ENCODE measurements at regions not wholly inside any gene's neighbourhood (a gene's known extent, or its start where the extent isn't known, plus 50 kb on each side); places are given as distances from the start of the nearest gene placed in this dataset.
"Not testable (repeated sequence)": the region's sequence is repeated elsewhere in the genome, so short reads cannot be mapped to it uniquely, and the experiment has no call there.

- DNase-seq (ENCODE audit: low read depth in 1 of 2, low spot score in 2 of 2); H4K20me1 ChIP-seq (replicated peaks in 1 of 2; ENCODE audit: control insufficient read depth in 1 of 2, insufficient read depth in 2 of 2, low read length in 2 of 2); H2AK5ac ChIP-seq (ENCODE audit: low read depth, low read length); FAIRE-seq; H3K4me3 ChIP-seq (ENCODE audit: extremely low read depth in 1 of 4, insufficient read depth in 2 of 4, low read depth in 3 of 4, low read length in 4 of 4); H2BK12ac ChIP-seq (ENCODE audit: low read depth, low read length); H2BK5ac ChIP-seq (ENCODE audit: low read depth, low read length); H3K79me2 ChIP-seq (ENCODE audit: control insufficient read depth in 1 of 2, insufficient read depth in 2 of 2, low read length in 2 of 2); H2BK120ac ChIP-seq (replicated peaks; ENCODE audit: low read depth, low read length); CTCF ChIA-PET (ENCODE audit: partially characterized antibody); H4K5ac ChIP-seq (ENCODE audit: insufficient read length, low read depth, low read length); POLR2A ChIA-PET (ENCODE audit: partially characterized antibody); H3K4ac ChIP-seq (replicated peaks; ENCODE audit: insufficient read length, low read depth, low read length); H2BK20ac ChIP-seq (ENCODE audit: low read length); H3K23me2 ChIP-seq (ENCODE audit: low read depth, low read length); H3K9ac ChIP-seq (replicated peaks in 1 of 4; ENCODE audit: extremely low read depth in 1 of 4, low read depth in 3 of 4, low read length in 3 of 4); H2AFZ ChIP-seq (ENCODE audit: low read length); H3K36me3 ChIP-seq (ENCODE audit: control insufficient read depth in 2 of 4, insufficient read depth in 4 of 4, low read length in 3 of 4); H3K4me1 ChIP-seq (replicated peaks in 1 of 4; ENCODE audit: control insufficient read depth in 3 of 4, insufficient read depth in 4 of 4, low read length in 3 of 4); H3K56ac ChIP-seq (replicated peaks; ENCODE audit: insufficient read length, low read depth, low read length); H4K8ac ChIP-seq (ENCODE audit: extremely low read depth, insufficient read depth, low read length); H3K14ac ChIP-seq (ENCODE audit: insufficient read length); H3K79me1 ChIP-seq (ENCODE audit: low read depth, low read length); H4K91ac ChIP-seq (replicated peaks; ENCODE audit: insufficient read length, low read length); H3K4me2 ChIP-seq (ENCODE audit: insufficient read depth in 1 of 2, low read depth in 2 of 2, low read length in 2 of 2); H3K18ac ChIP-seq (ENCODE audit: extremely low read depth, low read length); H3K27ac ChIP-seq (ENCODE audit: low read depth, low read length); H3K23ac ChIP-seq (ENCODE audit: insufficient read length); H3K27me3 ChIP-seq (replicated peaks in 1 of 4; ENCODE audit: control insufficient read depth in 3 of 4, extremely low read depth in 1 of 4, insufficient read depth in 3 of 4, low read length in 3 of 4); H2BK15ac ChIP-seq (ENCODE audit: low read length): not testable (repeated sequence)
- H3K9me3 ChIP-seq (ENCODE audit: insufficient read depth in 2 of 2, low read depth in 1 of 2, low read length in 1 of 2) = peaks cover 6 to 11% of the 10 kb centered on the region in 2 experiments; a peak in 3 of 4 replicates
- 97% methylated on average over 9 of the region's 12 CpGs; no CpG with 5 or more reads in 1 of the 2 experiments for WGBS, 2 experiments (ENCODE audit: extremely low coverage in 1 of 2, insufficient coverage in 1 of 2, insufficient read length in 1 of 2, insufficient replicate concordance in 2 of 2, low coverage in 1 of 2, low lambda C conversion rate in 2 of 2, missing lambda C conversion rate in 1 of 2)
Measured at GRCh38 chrX:75602022-75602421, 79.2 kb upstream of the ZDHHC15 start.

Measured in H1 (cell line).